ENCODE measurements at regions not wholly inside any gene's neighbourhood (a gene's known extent, or its start where the extent isn't known, plus 50 kb on each side); places are given as distances from the start of the nearest gene placed in this dataset.

DNA sequence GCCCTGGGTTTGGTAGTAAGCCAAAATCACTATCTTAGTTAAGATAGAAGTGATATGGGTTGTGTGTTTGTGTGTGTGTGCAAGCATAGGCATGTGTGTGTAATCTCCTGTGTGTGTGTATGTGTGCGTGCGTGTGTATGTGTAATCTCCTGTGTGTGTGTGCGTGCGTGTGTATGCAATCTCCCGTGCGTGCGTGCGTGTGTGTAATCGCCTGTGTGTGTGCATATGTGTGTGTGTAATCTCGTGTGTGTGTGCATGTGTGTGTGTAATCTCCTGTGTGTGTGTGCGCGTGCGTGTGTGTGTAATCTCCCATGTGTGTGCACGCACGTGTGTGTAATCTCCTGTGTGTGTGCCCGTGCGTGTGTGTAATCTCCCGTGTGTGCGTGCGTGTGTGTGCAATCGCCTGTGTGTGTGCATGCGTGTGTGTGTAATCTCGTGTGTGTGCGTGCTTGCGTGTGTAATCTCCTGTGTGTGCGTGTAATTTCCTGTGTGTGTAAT lies 219.3 kb upstream of the GGTLC1 start:
- Histone ChIP-seq H3K9me2 (replicated peaks; ENCODE audit: low read length) (no peaks in the 10 kb centered on the region), H3K79me2 (ENCODE audit: low read length) (no peaks in the 10 kb centered on the region), H3K9me3 (ENCODE audit: low read length) (no peaks in the 10 kb centered on the region), H3K4me2 (ENCODE audit: low read length) (no peak overlapping the region), H3K27me3 (ENCODE audit: low read length) (peaks cover 18% of the 10 kb centered on the region), H4K20me1 (ENCODE audit: low read length) (no peaks in the 10 kb centered on the region), H2AFZ (ENCODE audit: low read length) (no peak overlapping the region), H3K4me3 (ENCODE audit: low read length) (no peak overlapping the region), H3K27ac (ENCODE audit: low read length) (no peak overlapping the region), H3K36me3 (ENCODE audit: low read depth, low read length) (no peaks in the 10 kb centered on the region), H3F3A (ENCODE audit: low read length, unreplicated experiment) (no peaks in the 10 kb centered on the region), H3K9ac (ENCODE audit: low read length) (no peak overlapping the region), H3K4me1 (ENCODE audit: insufficient read depth, low read length) (no peaks in the 10 kb centered on the region)
- no TSS peak for BruUV-seq (replicated peaks)
- DNase-seq = no peak
- TF ChIP-seq EZH2phosphoT487 (IDR thresholded peaks at IDR 0.05; ENCODE audit: borderline replicate concordance, low read length) (no peak), EZH2 (IDR thresholded peaks at IDR 0.05; ENCODE audit: low read length, unreplicated experiment) (no peak)
- TF ChIP-seq, protein P1, sequence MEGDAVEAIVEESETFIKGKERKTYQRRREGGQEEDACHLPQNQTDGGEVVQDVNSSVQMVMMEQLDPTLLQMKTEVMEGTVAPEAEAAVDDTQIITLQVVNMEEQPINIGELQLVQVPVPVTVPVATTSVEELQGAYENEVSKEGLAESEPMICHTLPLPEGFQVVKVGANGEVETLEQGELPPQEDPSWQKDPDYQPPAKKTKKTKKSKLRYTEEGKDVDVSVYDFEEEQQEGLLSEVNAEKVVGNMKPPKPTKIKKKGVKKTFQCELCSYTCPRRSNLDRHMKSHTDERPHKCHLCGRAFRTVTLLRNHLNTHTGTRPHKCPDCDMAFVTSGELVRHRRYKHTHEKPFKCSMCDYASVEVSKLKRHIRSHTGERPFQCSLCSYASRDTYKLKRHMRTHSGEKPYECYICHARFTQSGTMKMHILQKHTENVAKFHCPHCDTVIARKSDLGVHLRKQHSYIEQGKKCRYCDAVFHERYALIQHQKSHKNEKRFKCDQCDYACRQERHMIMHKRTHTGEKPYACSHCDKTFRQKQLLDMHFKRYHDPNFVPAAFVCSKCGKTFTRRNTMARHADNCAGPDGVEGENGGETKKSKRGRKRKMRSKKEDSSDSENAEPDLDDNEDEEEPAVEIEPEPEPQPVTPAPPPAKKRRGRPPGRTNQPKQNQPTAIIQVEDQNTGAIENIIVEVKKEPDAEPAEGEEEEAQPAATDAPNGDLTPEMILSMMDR (conservative IDR thresholded peaks at IDR 0.05; ENCODE audit: low read depth, low read length) = no peak
- ATAC-seq = no peak
- intact Hi-C loops (cut with micrococcal nuclease) = no loop called here
- ChIA-PET CTCF (no interaction called here), POLR2A (ENCODE audit: unreplicated experiment) (no interaction called here)

DNA sequence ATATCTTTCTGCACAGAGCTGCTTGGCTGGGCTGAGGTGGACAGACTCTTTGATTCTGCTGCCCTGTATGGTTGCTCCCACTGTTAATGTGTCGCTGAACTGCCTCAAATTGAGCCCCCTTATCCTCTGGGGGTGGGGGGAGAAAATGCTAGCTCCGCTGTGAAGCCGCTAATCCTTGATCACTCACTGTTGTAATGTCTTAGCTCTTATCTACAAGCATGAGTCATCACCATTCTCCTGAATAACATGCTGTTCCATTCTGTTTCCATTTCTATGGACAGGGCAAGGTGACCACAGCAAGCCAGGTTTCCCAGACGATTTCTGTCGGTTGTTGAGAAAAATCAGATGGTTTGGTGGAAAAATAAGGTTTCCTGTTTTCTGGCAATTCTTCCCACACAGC lies 218.4 kb upstream of the GGTLC1 start:
- Histone ChIP-seq H2AFZ (ENCODE audit: low read length) (no peak overlapping the region), H3F3A (ENCODE audit: low read length, unreplicated experiment) (no peaks in the 10 kb centered on the region), H4K20me1 (ENCODE audit: low read length) (no peaks in the 10 kb centered on the region), H3K79me2 (ENCODE audit: low read length) (no peaks in the 10 kb centered on the region), H3K27me3 (ENCODE audit: low read length) (peaks cover 10% of the 10 kb centered on the region), H3K4me3 (ENCODE audit: low read length) (no peak overlapping the region), H3K9me3 (ENCODE audit: low read length) (no peaks in the 10 kb centered on the region), H3K4me2 (ENCODE audit: low read length) (no peak overlapping the region), H3K9ac (ENCODE audit: low read length) (no peak overlapping the region), H3K9me2 (replicated peaks; ENCODE audit: low read length) (no peaks in the 10 kb centered on the region), H3K36me3 (ENCODE audit: low read depth, low read length) (no peaks in the 10 kb centered on the region), H3K27ac (ENCODE audit: low read length) (no peak overlapping the region), H3K4me1 (ENCODE audit: insufficient read depth, low read length) (no peaks in the 10 kb centered on the region)
- POLR2A ChIA-PET (ENCODE audit: unreplicated experiment) = no interaction called here
- BruUV-seq (replicated peaks) = no TSS peak
- ATAC-seq = no peak
- CTCF ChIA-PET = no interaction called here
- intact Hi-C loops (cut with micrococcal nuclease) = no loop called here
- TF ChIP-seq, protein P1 (conservative IDR thresholded peaks at IDR 0.05; ENCODE audit: low read depth, low read length) = no peak
- TF ChIP-seq EZH2phosphoT487 (IDR thresholded peaks at IDR 0.05; ENCODE audit: borderline replicate concordance, low read length) (no peak), EZH2 (IDR thresholded peaks at IDR 0.05; ENCODE audit: low read length, unreplicated experiment) (no peak)
- DNase-seq = peak; percentile 22

DNA sequence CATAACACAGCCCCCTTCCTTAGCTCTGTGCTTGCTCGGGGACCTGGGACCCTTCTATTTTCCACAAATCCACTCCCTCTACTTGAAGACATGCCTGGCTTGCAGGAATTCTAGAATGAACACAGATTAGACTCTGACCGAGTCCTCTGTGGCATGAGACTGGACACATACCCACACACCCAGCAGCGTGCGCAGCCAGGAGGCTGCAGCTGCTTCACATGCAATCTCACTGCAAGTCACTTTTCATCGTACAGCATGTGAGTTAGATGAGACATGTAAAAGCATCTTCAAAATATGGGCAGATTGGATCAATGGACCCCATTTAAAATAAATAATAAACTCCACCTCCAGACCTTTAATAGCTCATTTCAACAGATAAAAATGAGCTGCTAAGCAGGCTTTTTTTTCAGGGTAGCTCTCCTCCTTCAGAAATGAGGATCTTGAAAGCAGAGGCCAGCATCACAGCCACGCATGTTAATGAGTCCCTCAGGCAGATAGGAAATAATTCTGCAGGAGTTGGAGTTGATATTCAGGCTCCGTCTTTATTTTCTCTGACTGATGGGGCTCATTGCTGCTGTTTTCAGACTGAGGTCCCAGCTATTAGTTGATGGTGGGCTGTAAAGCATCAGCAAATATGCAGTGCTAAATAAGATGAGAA lies 215.1 kb upstream of the GGTLC1 start:
- Histone ChIP-seq H3K27me3 (ENCODE audit: low read length) (no peaks in the 10 kb centered on the region), H3K9me2 (replicated peaks; ENCODE audit: low read length) (no peaks in the 10 kb centered on the region), H3K4me3 (ENCODE audit: low read length) (no peak overlapping the region), H3K27ac (ENCODE audit: low read length) (no peak overlapping the region), H2AFZ (ENCODE audit: low read length) (no peak overlapping the region), H3K36me3 (ENCODE audit: low read depth, low read length) (no peaks in the 10 kb centered on the region), H3F3A (ENCODE audit: low read length, unreplicated experiment) (no peaks in the 10 kb centered on the region), H3K9me3 (ENCODE audit: low read length) (no peaks in the 10 kb centered on the region), H3K4me1 (ENCODE audit: insufficient read depth, low read length) (no peaks in the 10 kb centered on the region), H3K4me2 (ENCODE audit: low read length) (no peak overlapping the region), H4K20me1 (ENCODE audit: low read length) (no peaks in the 10 kb centered on the region), H3K79me2 (ENCODE audit: low read length) (no peaks in the 10 kb centered on the region), H3K9ac (ENCODE audit: low read length) (no peak overlapping the region)
- no peak for ATAC-seq
- intact Hi-C loops (cut with micrococcal nuclease) = no loop called here
- no peak for DNase-seq
- ChIA-PET POLR2A (ENCODE audit: unreplicated experiment) (no interaction called here), CTCF (no interaction called here)
- TF ChIP-seq EZH2 (IDR thresholded peaks at IDR 0.05; ENCODE audit: low read length, unreplicated experiment) (no peak), EZH2phosphoT487 (IDR thresholded peaks at IDR 0.05; ENCODE audit: borderline replicate concordance, low read length) (no peak)
- TF ChIP-seq, protein P1 (conservative IDR thresholded peaks at IDR 0.05; ENCODE audit: low read depth, low read length) = no peak
- BruUV-seq (replicated peaks) = no TSS peak
